ENCODE measurements at regions not wholly inside any gene's neighbourhood (a gene's known extent, or its start where the extent isn't known, plus 50 kb on each side); places are given as distances from the start of the nearest gene placed in this dataset.
"Not testable (repeated sequence)": the region's sequence is repeated elsewhere in the genome, so short reads cannot be mapped to it uniquely, and the experiment has no call there.

GRCh38 chr2:217597681-217598080 lies 405.1 kb downstream of the TNS1 start:
- intact Hi-C loops (cut with DNase I) = no loop called here
- H3K27me3 ChIP-seq = no peaks in the 10 kb centered on the region
- H3K4me3 ChIP-seq = no peak overlapping the region
- WGBS, 2 donors = 77 to 82% methylated on average over 6 of the region's 6 CpGs
- ATAC-seq (no peak), DNase-seq (no peak)
- H3K27ac ChIP-seq = no peak overlapping the region
- TF ChIP-seq POLR2A (IDR thresholded peaks at IDR 0.05) (no peak), CTCF (IDR thresholded peaks at IDR 0.05) (no peak)
- H3K36me3 ChIP-seq (replicated peaks in 1 of 2; ENCODE audit: insufficient read depth in 1 of 2, low read depth in 2 of 2) = no peaks in the 10 kb centered on the region
- no peaks in the 10 kb centered on the region for H3K4me1 ChIP-seq
- H3K9me3 ChIP-seq = no peaks in the 10 kb centered on the region

GRCh38 chr2:217597145-217597544 lies 405.6 kb downstream of the TNS1 start:
- intact Hi-C loops (cut with DNase I) = no loop called here
- no peaks in the 10 kb centered on the region for H3K36me3 ChIP-seq (replicated peaks in 1 of 2; ENCODE audit: insufficient read depth in 1 of 2, low read depth in 2 of 2)
- no peak for TF ChIP-seq CTCF (IDR thresholded peaks at IDR 0.05)
- TF ChIP-seq POLR2A (IDR thresholded peaks at IDR 0.05) = no peak

GRCh38 chr2:217593732-217594131 lies 409.1 kb downstream of the TNS1 start:
- Histone ChIP-seq H3K4me3 (no peak overlapping the region), H3K27ac (no peak overlapping the region), H3K36me3 (replicated peaks in 1 of 2; ENCODE audit: insufficient read depth in 1 of 2, low read depth in 2 of 2) (no peaks in the 10 kb centered on the region), H3K9me3 (no peaks in the 10 kb centered on the region), H3K4me1 (no peaks in the 10 kb centered on the region), H3K27me3 (no peaks in the 10 kb centered on the region)
- WGBS, 2 donors = 57 to 69% methylated on average over 4 of the region's 4 CpGs
- TF ChIP-seq POLR2A (IDR thresholded peaks at IDR 0.05) (no peak), CTCF (IDR thresholded peaks at IDR 0.05) (no peak)
- intact Hi-C loops (cut with DNase I) = no loop called here
- DNase-seq = no peak
- no peak for ATAC-seq

More at GRCh38 chr2:217597145-217597544, 405.6 kb downstream of the TNS1 start:
- WGBS, 2 donors = 75 to 77% methylated on average over 4 of the region's 4 CpGs
- H3K27ac ChIP-seq = no peak overlapping the region
- H3K4me1 ChIP-seq = no peaks in the 10 kb centered on the region
- no peak overlapping the region for H3K4me3 ChIP-seq
- DNase-seq = no peak
- H3K9me3 ChIP-seq = no peaks in the 10 kb centered on the region
- ATAC-seq = no peak
- no peaks in the 10 kb centered on the region for H3K27me3 ChIP-seq

GRCh38 chr2:217588266-217588665 lies 414.5 kb downstream of the TNS1 start:
- H3K9me3 ChIP-seq = no peaks in the 10 kb centered on the region
- 64 to 65% methylated on average over 4 of the region's 4 CpGs for WGBS, 2 donors
- intact Hi-C loops (cut with DNase I) = no loop called here
- no peak overlapping the region for H3K27ac ChIP-seq
- no peaks in the 10 kb centered on the region for H3K4me1 ChIP-seq
- no peaks in the 10 kb centered on the region for H3K36me3 ChIP-seq (replicated peaks in 1 of 2; ENCODE audit: insufficient read depth in 1 of 2, low read depth in 2 of 2)
- DNase-seq (no peak), ATAC-seq (no peak)
- no peaks in the 10 kb centered on the region for H3K27me3 ChIP-seq
- TF ChIP-seq CTCF (IDR thresholded peaks at IDR 0.05) (no peak), POLR2A (IDR thresholded peaks at IDR 0.05) (no peak)
- no peak overlapping the region for H3K4me3 ChIP-seq

- H3K27ac ChIP-seq = no peak overlapping the region
Observed at GRCh38 chr2:217585362-217585761, 417.4 kb downstream of the TNS1 start.

GRCh38 chr2:217580407-217580806 lies 422.4 kb downstream of the TNS1 start:
- H3K27me3 ChIP-seq; intact Hi-C loops (cut with DNase I); ATAC-seq; DNase-seq; H3K4me1 ChIP-seq; H3K36me3 ChIP-seq (replicated peaks in 1 of 2; ENCODE audit: insufficient read depth in 1 of 2, low read depth in 2 of 2); H3K27ac ChIP-seq; H3K9me3 ChIP-seq; H3K4me3 ChIP-seq: not testable (repeated sequence)
- 93 to 95% methylated on average over 1 of the region's 1 CpG for WGBS, 2 donors

More at GRCh38 chr2:217585362-217585761, 417.4 kb downstream of the TNS1 start:
- DNase-seq (no peak), ATAC-seq (no peak)
- Histone ChIP-seq H3K36me3 (replicated peaks in 1 of 2; ENCODE audit: insufficient read depth in 1 of 2, low read depth in 2 of 2) (no peaks in the 10 kb centered on the region), H3K4me1 (no peaks in the 10 kb centered on the region), H3K4me3 (no peak overlapping the region), H3K27me3 (no peaks in the 10 kb centered on the region), H3K9me3 (no peaks in the 10 kb centered on the region)
- 56 to 62% methylated on average over 2 to 3 of the region's 3 CpGs for WGBS, 2 donors
- TF ChIP-seq POLR2A (IDR thresholded peaks at IDR 0.05) (no peak), CTCF (IDR thresholded peaks at IDR 0.05) (no peak)
- intact Hi-C loops (cut with DNase I) = no loop called here

All from body of pancreas (tissue), 4 donors.